ENCODE measurements at regions not wholly inside any gene's neighbourhood (a gene's known extent, or its start where the extent isn't known, plus 50 kb on each side); places are given as distances from the start of the nearest gene placed in this dataset.

- no TSS peak for BruUV-seq (replicated peaks)
- DNase-seq, result no peak
- Histone ChIP-seq H3K4me2 (ENCODE audit: low read length) (no peak overlapping the region), H3K9ac (ENCODE audit: low read length) (no peak overlapping the region), H2AFZ (ENCODE audit: low read length) (no peak overlapping the region), H4K20me1 (ENCODE audit: low read length) (no peaks in the 10 kb centered on the region), H3K9me2 (replicated peaks; ENCODE audit: low read length) (no peaks in the 10 kb centered on the region), H3K4me1 (ENCODE audit: insufficient read depth, low read length) (no peaks in the 10 kb centered on the region), H3K27ac (ENCODE audit: low read length) (no peak overlapping the region), H3F3A (ENCODE audit: low read length, unreplicated experiment) (no peaks in the 10 kb centered on the region), H3K4me3 (ENCODE audit: low read length) (no peak overlapping the region), H3K36me3 (ENCODE audit: low read depth, low read length) (no peaks in the 10 kb centered on the region), H3K27me3 (ENCODE audit: low read length) (no peaks in the 10 kb centered on the region), H3K9me3 (ENCODE audit: low read length) (no peaks in the 10 kb centered on the region), H3K79me2 (ENCODE audit: low read length) (no peaks in the 10 kb centered on the region)
- TF ChIP-seq EZH2 (IDR thresholded peaks at IDR 0.05; ENCODE audit: low read length, unreplicated experiment) (no peak), EZH2phosphoT487 (IDR thresholded peaks at IDR 0.05; ENCODE audit: borderline replicate concordance, low read length) (no peak), CTCF (conservative IDR thresholded peaks at IDR 0.05; ENCODE audit: low read depth, low read length) (no peak)
- POLR2A ChIA-PET (ENCODE audit: unreplicated experiment), result interaction anchor here (0.6 kb wide), 1 partner anchor 281 kb away, joined by 3 read pairs; no protein-coding TSS in a partner anchor
- CTCF ChIA-PET, result no interaction called here
- intact Hi-C loops (cut with micrococcal nuclease), result no loop called here
- ATAC-seq, result no peak
Measured at GRCh38 chr20:39312676-39313075, 350.5 kb downstream of the DHX35 start.

GRCh38 chr20:39311851-39312506 is 349.8 kb downstream of the DHX35 start:
- Histone ChIP-seq H3K4me3 (ENCODE audit: low read length) (no peak overlapping the region), H4K20me1 (ENCODE audit: low read length) (no peaks in the 10 kb centered on the region), H2AFZ (ENCODE audit: low read length) (no peak overlapping the region), H3K9ac (ENCODE audit: low read length) (no peak overlapping the region), H3K9me2 (replicated peaks; ENCODE audit: low read length) (no peaks in the 10 kb centered on the region), H3K27me3 (ENCODE audit: low read length) (no peaks in the 10 kb centered on the region), H3K4me1 (ENCODE audit: insufficient read depth, low read length) (no peaks in the 10 kb centered on the region), H3K27ac (ENCODE audit: low read length) (no peak overlapping the region), H3F3A (ENCODE audit: low read length, unreplicated experiment) (no peaks in the 10 kb centered on the region), H3K79me2 (ENCODE audit: low read length) (no peaks in the 10 kb centered on the region), H3K9me3 (ENCODE audit: low read length) (no peaks in the 10 kb centered on the region), H3K4me2 (ENCODE audit: low read length) (no peak overlapping the region), H3K36me3 (ENCODE audit: low read depth, low read length) (no peaks in the 10 kb centered on the region)
- BruUV-seq (replicated peaks), result no TSS peak
- intact Hi-C loops (cut with micrococcal nuclease), result no loop called here
- DNase-seq (no peak), ATAC-seq (no peak)
- TF ChIP-seq CTCF (conservative IDR thresholded peaks at IDR 0.05; ENCODE audit: low read depth, low read length) (no peak), EZH2phosphoT487 (IDR thresholded peaks at IDR 0.05; ENCODE audit: borderline replicate concordance, low read length) (no peak), EZH2 (IDR thresholded peaks at IDR 0.05; ENCODE audit: low read length, unreplicated experiment) (no peak)
- ChIA-PET POLR2A (ENCODE audit: unreplicated experiment) (interaction anchor here (0.6 kb wide), 1 partner anchor 282 kb away, joined by 3 read pairs; no protein-coding TSS in a partner anchor), CTCF (no interaction called here)

GRCh38 chr20:39310363-39310995 is 348.3 kb downstream of the DHX35 start:
- no peak for ATAC-seq
- Histone ChIP-seq H3K9me2 (replicated peaks; ENCODE audit: low read length) (no peaks in the 10 kb centered on the region), H3K79me2 (ENCODE audit: low read length) (no peaks in the 10 kb centered on the region), H3K4me2 (ENCODE audit: low read length) (no peak overlapping the region), H3K9me3 (ENCODE audit: low read length) (no peaks in the 10 kb centered on the region), H3K4me1 (ENCODE audit: insufficient read depth, low read length) (no peaks in the 10 kb centered on the region), H2AFZ (ENCODE audit: low read length) (no peak overlapping the region), H3K4me3 (ENCODE audit: low read length) (no peak overlapping the region), H3K27me3 (ENCODE audit: low read length) (no peaks in the 10 kb centered on the region), H4K20me1 (ENCODE audit: low read length) (no peaks in the 10 kb centered on the region), H3K36me3 (ENCODE audit: low read depth, low read length) (no peaks in the 10 kb centered on the region), H3K27ac (ENCODE audit: low read length) (no peak overlapping the region), H3F3A (ENCODE audit: low read length, unreplicated experiment) (no peaks in the 10 kb centered on the region), H3K9ac (ENCODE audit: low read length) (no peak overlapping the region)
- DNase-seq, result no peak
- POLR2A ChIA-PET (ENCODE audit: unreplicated experiment), result no interaction called here
- intact Hi-C loops (cut with micrococcal nuclease), result no loop called here
- BruUV-seq (replicated peaks), result no TSS peak
- CTCF ChIA-PET, result no interaction called here
- TF ChIP-seq EZH2phosphoT487 (IDR thresholded peaks at IDR 0.05; ENCODE audit: borderline replicate concordance, low read length) (no peak), CTCF (conservative IDR thresholded peaks at IDR 0.05; ENCODE audit: low read depth, low read length) (no peak), EZH2 (IDR thresholded peaks at IDR 0.05; ENCODE audit: low read length, unreplicated experiment) (no peak)
